ENCODE measurements at regions not wholly inside any gene's neighbourhood (a gene's known extent, or its start where the extent isn't known, plus 50 kb on each side); places are given as distances from the start of the nearest gene placed in this dataset.

DNA sequence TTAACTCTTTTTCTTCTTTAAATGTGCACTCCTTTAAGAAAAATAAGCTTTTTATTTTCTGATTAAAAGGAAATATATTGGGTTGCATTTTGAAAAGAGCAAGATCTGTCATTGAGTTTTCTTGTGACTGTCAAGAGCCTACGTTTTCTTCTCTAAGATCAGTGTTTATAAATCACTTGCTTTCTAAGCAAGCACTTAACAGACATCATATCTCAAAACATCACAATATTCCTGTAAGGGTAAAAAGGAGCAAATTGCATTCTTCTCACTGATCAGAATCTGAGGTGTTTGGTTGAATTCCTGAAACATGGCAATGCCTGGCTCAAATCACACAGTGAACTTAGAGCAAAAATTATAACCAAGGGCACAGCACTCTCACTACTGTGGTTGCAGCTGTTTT lies 231.3 kb downstream of the PCDH17 start:
- ATAC-seq (no peak), DNase-seq (ENCODE audit: low spot score) (no peak), FAIRE-seq (no peak)
- no peaks in the 10 kb centered on the region for H3K4me1 ChIP-seq (ENCODE audit: insufficient read depth, low read length)
- no peaks in the 10 kb centered on the region for H4K20me1 ChIP-seq (ENCODE audit: insufficient read depth, low read length)
- BruUV-seq (replicated peaks), result no TSS peak
- H3K27ac ChIP-seq (ENCODE audit: extremely low read length, insufficient read depth, low read length), result no peak overlapping the region
- H3K36me3 ChIP-seq (replicated peaks in 1 of 2; ENCODE audit: control insufficient read depth in 1 of 2, insufficient read depth in 2 of 2, low read length in 2 of 2), result no peaks in the 10 kb centered on the region
- ChIA-PET POLR2A (no interaction called here), CTCF (ENCODE audit: low intra/inter-chr PET ratio, low total read pairs) (no interaction called here)
- in situ Hi-C loops (cut with HindIII; ENCODE audit: extremely low pct_ligation_motif_present, low pct_unique_long_range_greater_than_20kb) (no loop called here), intact Hi-C loops (cut with micrococcal nuclease; ENCODE audit: unreplicated experiment) (no loop called here)
- no peaks in the 10 kb centered on the region for H3K27me3 ChIP-seq (ENCODE audit: control insufficient read depth in 1 of 2, insufficient read depth in 2 of 2, low read length in 2 of 2)
- no peaks in the 10 kb centered on the region for H3K79me2 ChIP-seq (ENCODE audit: insufficient read depth, low read length)
- WGBS (ENCODE audit: low lambda C conversion rate), result 0% methylated on average over 1 of the region's 1 CpG
- H3K4me3 ChIP-seq (replicated peaks in 1 of 3; ENCODE audit: insufficient read depth in 1 of 3, low read depth in 2 of 3, low read length in 3 of 3), result no peak overlapping the region
- H3K4me2 ChIP-seq (ENCODE audit: low read depth, low read length), result no peak overlapping the region
- H2AFZ ChIP-seq (ENCODE audit: low read length), result no peak overlapping the region
- peaks cover 75% of the 10 kb centered on the region for H3K9me3 ChIP-seq (ENCODE audit: low read length)
- no peak overlapping the region for H3K9ac ChIP-seq (ENCODE audit: insufficient read depth, low read depth, low read length)
- TF ChIP-seq, protein P1, sequence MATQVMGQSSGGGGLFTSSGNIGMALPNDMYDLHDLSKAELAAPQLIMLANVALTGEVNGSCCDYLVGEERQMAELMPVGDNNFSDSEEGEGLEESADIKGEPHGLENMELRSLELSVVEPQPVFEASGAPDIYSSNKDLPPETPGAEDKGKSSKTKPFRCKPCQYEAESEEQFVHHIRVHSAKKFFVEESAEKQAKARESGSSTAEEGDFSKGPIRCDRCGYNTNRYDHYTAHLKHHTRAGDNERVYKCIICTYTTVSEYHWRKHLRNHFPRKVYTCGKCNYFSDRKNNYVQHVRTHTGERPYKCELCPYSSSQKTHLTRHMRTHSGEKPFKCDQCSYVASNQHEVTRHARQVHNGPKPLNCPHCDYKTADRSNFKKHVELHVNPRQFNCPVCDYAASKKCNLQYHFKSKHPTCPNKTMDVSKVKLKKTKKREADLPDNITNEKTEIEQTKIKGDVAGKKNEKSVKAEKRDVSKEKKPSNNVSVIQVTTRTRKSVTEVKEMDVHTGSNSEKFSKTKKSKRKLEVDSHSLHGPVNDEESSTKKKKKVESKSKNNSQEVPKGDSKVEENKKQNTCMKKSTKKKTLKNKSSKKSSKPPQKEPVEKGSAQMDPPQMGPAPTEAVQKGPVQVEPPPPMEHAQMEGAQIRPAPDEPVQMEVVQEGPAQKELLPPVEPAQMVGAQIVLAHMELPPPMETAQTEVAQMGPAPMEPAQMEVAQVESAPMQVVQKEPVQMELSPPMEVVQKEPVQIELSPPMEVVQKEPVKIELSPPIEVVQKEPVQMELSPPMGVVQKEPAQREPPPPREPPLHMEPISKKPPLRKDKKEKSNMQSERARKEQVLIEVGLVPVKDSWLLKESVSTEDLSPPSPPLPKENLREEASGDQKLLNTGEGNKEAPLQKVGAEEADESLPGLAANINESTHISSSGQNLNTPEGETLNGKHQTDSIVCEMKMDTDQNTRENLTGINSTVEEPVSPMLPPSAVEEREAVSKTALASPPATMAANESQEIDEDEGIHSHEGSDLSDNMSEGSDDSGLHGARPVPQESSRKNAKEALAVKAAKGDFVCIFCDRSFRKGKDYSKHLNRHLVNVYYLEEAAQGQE (IDR thresholded peaks at IDR 0.05; ENCODE audit: borderline replicate concordance in 1 of 2, low read depth in 1 of 2, low read length in 2 of 2), result no peak
- TF ChIP-seq, protein P2, sequence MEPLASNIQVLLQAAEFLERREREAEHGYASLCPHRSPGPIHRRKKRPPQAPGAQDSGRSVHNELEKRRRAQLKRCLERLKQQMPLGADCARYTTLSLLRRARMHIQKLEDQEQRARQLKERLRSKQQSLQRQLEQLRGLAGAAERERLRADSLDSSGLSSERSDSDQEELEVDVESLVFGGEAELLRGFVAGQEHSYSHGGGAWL (CRISPR knock-in tag; IDR thresholded peaks at IDR 0.05), result no peak
- TF ChIP-seq ZNF891 (CRISPR knock-in tag; IDR thresholded peaks at IDR 0.05), result no peak
- no peak for TF ChIP-seq ZNF337 (CRISPR knock-in tag; IDR thresholded peaks at IDR 0.05; ENCODE audit: borderline replicate concordance, low read depth)
- no peak for TF ChIP-seq CBFB (CRISPR knock-in tag; IDR thresholded peaks at IDR 0.05)
- TF ChIP-seq ZNF598 (CRISPR knock-in tag; IDR thresholded peaks at IDR 0.05; ENCODE audit: borderline replicate concordance), result no peak
- TF ChIP-seq, protein P3, sequence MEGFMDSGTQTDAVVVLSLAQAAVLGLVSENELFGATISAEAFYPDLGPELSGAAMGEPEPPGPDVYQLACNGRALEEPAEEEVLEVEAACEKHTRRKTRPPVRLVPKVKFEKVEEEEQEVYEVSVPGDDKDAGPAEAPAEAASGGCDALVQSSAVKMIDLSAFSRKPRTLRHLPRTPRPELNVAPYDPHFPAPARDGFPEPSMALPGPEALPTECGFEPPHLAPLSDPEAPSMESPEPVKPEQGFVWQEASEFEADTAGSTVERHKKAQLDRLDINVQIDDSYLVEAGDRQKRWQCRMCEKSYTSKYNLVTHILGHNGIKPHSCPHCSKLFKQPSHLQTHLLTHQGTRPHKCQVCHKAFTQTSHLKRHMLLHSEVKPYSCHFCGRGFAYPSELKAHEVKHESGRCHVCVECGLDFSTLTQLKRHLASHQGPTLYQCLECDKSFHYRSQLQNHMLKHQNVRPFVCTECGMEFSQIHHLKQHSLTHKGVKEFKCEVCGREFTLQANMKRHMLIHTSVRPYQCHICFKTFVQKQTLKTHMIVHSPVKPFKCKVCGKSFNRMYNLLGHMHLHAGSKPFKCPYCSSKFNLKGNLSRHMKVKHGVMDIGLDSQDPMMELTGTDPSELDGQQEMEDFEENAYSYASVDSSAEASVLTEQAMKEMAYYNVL (CRISPR knock-in tag; IDR thresholded peaks at IDR 0.05; ENCODE audit: borderline replicate concordance), result no peak
- TF ChIP-seq TMF1 (CRISPR knock-in tag; IDR thresholded peaks at IDR 0.05; ENCODE audit: low read depth), result no peak
- TF ChIP-seq POLR2A (IDR thresholded peaks at IDR 0.05; ENCODE audit: insufficient read depth in 1 of 2, low read depth in 2 of 2, low read length in 2 of 2), result no peak
- no peak for TF ChIP-seq ZNF10 (CRISPR knock-in tag; IDR thresholded peaks at IDR 0.05; ENCODE audit: borderline replicate concordance, low read depth)
- TF ChIP-seq MBD4 (IDR thresholded peaks at IDR 0.05; ENCODE audit: borderline replicate concordance, low read length), result no peak

All from HepG2 (cell line).